ENCODE measurements at regions not wholly inside any gene's neighbourhood (a gene's known extent, or its start where the extent isn't known, plus 50 kb on each side); places are given as distances from the start of the nearest gene placed in this dataset.

GRCh38 chr1:29586991-29587745 is 350.8 kb downstream of the PTPRU start:
- TF ChIP-seq, protein P1, sequence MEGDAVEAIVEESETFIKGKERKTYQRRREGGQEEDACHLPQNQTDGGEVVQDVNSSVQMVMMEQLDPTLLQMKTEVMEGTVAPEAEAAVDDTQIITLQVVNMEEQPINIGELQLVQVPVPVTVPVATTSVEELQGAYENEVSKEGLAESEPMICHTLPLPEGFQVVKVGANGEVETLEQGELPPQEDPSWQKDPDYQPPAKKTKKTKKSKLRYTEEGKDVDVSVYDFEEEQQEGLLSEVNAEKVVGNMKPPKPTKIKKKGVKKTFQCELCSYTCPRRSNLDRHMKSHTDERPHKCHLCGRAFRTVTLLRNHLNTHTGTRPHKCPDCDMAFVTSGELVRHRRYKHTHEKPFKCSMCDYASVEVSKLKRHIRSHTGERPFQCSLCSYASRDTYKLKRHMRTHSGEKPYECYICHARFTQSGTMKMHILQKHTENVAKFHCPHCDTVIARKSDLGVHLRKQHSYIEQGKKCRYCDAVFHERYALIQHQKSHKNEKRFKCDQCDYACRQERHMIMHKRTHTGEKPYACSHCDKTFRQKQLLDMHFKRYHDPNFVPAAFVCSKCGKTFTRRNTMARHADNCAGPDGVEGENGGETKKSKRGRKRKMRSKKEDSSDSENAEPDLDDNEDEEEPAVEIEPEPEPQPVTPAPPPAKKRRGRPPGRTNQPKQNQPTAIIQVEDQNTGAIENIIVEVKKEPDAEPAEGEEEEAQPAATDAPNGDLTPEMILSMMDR (IDR thresholded peaks at IDR 0.05), result no peak
- H3K27me3 ChIP-seq, result peaks cover 3% of the 10 kb centered on the region
- no peak overlapping the region for H3K4me3 ChIP-seq (ENCODE audit: low read depth in 1 of 2, low read length in 1 of 2)
- H3K36me3 ChIP-seq, result no peaks in the 10 kb centered on the region
- no peaks in the 10 kb centered on the region for H3K9me3 ChIP-seq
- H3K4me1 ChIP-seq (ENCODE audit: control insufficient read depth in 1 of 2, insufficient read depth in 1 of 2, low read depth in 1 of 2, low read length in 1 of 2), result no peaks in the 10 kb centered on the region
- no peak overlapping the region for H3K27ac ChIP-seq

- no peaks in the 10 kb centered on the region for H3K4me1 ChIP-seq (ENCODE audit: control insufficient read depth in 1 of 2, insufficient read depth in 1 of 2, low read depth in 1 of 2, low read length in 1 of 2)
- H3K27ac ChIP-seq, result no peak overlapping the region
- H3K4me3 ChIP-seq (ENCODE audit: low read depth in 1 of 2, low read length in 1 of 2), result no peak overlapping the region
- H3K36me3 ChIP-seq, result no peaks in the 10 kb centered on the region
- no peaks in the 10 kb centered on the region for H3K9me3 ChIP-seq
- peaks cover 3% of the 10 kb centered on the region for H3K27me3 ChIP-seq
- TF ChIP-seq, protein P1 (IDR thresholded peaks at IDR 0.05), result no peak
These were observed 349.9 kb downstream of the PTPRU start for GRCh38 chr1:29586215-29586614.

- H3K27me3 ChIP-seq, result peaks cover 3% of the 10 kb centered on the region
- TF ChIP-seq, protein P1 (IDR thresholded peaks at IDR 0.05), result no peak
These were observed 349.3 kb downstream of the PTPRU start for GRCh38 chr1:29585656-29586055.

DNA sequence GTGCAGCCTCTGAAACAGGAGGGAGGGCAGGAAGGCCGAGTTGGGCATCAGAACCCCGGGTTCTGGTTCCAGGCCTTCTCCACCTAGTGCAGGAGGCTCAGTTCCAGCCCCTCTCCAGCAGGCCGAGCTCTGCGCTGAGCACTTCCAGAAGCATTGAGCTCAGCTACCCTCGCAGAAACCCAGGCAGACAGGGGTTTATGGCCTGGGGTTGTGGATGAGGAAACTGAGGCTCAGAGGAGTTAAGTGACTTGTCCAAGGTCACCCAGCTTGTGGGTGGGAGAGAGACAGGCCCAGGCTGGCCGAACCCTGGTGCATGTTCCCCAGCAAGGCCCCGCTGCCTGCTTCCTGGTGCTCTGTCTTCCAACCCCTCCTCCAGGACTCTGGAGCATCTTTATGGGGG is 348.9 kb downstream of the PTPRU start:
- Histone ChIP-seq H3K27me3 (peaks cover 3% of the 10 kb centered on the region), H3K27ac (no peak overlapping the region), H3K4me1 (ENCODE audit: control insufficient read depth in 1 of 2, insufficient read depth in 1 of 2, low read depth in 1 of 2, low read length in 1 of 2) (no peaks in the 10 kb centered on the region), H3K36me3 (no peaks in the 10 kb centered on the region), H3K9me3 (no peaks in the 10 kb centered on the region), H3K4me3 (ENCODE audit: low read depth in 1 of 2, low read length in 1 of 2) (no peak overlapping the region)
- TF ChIP-seq, protein P1 (IDR thresholded peaks at IDR 0.05), result no peak

More at GRCh38 chr1:29585656-29586055, 349.3 kb downstream of the PTPRU start:
- Histone ChIP-seq H3K4me1 (ENCODE audit: control insufficient read depth in 1 of 2, insufficient read depth in 1 of 2, low read depth in 1 of 2, low read length in 1 of 2) (no peaks in the 10 kb centered on the region), H3K27ac (no peak overlapping the region), H3K4me3 (ENCODE audit: low read depth in 1 of 2, low read length in 1 of 2) (no peak overlapping the region), H3K36me3 (no peaks in the 10 kb centered on the region), H3K9me3 (no peaks in the 10 kb centered on the region)

GRCh38 chr1:29584776-29585175 is 348.5 kb downstream of the PTPRU start:
- TF ChIP-seq, protein P1 (IDR thresholded peaks at IDR 0.05), result no peak
- no peaks in the 10 kb centered on the region for H3K36me3 ChIP-seq
- no peak overlapping the region for H3K27ac ChIP-seq
- no peak overlapping the region for H3K4me3 ChIP-seq (ENCODE audit: low read depth in 1 of 2, low read length in 1 of 2)
- H3K27me3 ChIP-seq, result peaks cover 3% of the 10 kb centered on the region
- no peaks in the 10 kb centered on the region for H3K4me1 ChIP-seq (ENCODE audit: control insufficient read depth in 1 of 2, insufficient read depth in 1 of 2, low read depth in 1 of 2, low read length in 1 of 2)
- no peaks in the 10 kb centered on the region for H3K9me3 ChIP-seq
